Upper lobe of left lung (tissue), 4 donors: ENCODE measurements at regions not wholly inside any gene's neighbourhood (a gene's known extent, or its start where the extent isn't known, plus 50 kb on each side); places are given as distances from the start of the nearest gene placed in this dataset.

Source experiments
- CTCF ChIP-seq, 6 experiments: fragments of 450-650 bp in 4 of 6; fragments of 200-600 bp in 2 of 6; sonication (generic) in 2 of 6; IDR thresholded peaks; one replicate each; pipeline ENCODE4 v1.5.1; 2016 to 2019; ENCODE audit warnings: antibody characterized with exemption in 6 of 6
- EP300 ChIP-seq, 4 donors: sonication (generic); formaldehyde crosslinking; IDR thresholded peaks; one replicate each; pipeline ENCODE4 v1.5.1; 2017; ENCODE audit warnings: antibody characterized with exemption in 4 of 4, control low read depth in 2 of 4
- POLR2A ChIP-seq, 4 donors: fragments of 450-650 bp; IDR thresholded peaks; one replicate each; pipeline ENCODE4 v1.5.1; 2016 to 2017; ENCODE audit warnings: antibody characterized with exemption in 4 of 4, mild to moderate bottlenecking in 2 of 4
- POLR2AphosphoS5 ChIP-seq, 2 donors: sonication (generic); formaldehyde crosslinking; IDR thresholded peaks; one replicate each; pipeline ENCODE4 v1.5.1; 2017; ENCODE audit warnings: antibody characterized with exemption in 2 of 2

DNA sequence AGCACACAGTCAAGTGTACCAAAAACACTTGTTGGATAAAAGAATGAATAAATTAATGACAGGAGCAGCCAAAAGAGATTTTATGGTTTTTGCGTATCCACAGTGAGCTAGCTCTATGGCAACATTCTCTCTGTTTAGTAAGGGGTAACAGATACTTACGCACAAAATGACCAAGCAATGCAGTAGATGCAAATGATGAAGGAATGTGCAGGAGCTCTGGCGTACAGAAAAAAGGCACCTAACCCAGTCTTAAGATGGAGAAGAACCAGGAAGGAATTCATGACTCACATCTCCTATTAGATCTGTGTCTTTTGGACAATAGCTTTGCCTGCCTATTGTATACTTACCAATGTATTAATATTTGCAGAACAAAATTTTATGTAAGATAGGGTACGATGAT lies 191.9 kb upstream of the PREP start:
- TF ChIP-seq CTCF (IDR thresholded peaks at IDR 0.05) = no peak
- no peak for TF ChIP-seq EP300 (IDR thresholded peaks at IDR 0.05)
- no peak for TF ChIP-seq POLR2A (IDR thresholded peaks at IDR 0.05)
- no peak for TF ChIP-seq POLR2AphosphoS5 (IDR thresholded peaks at IDR 0.05)
